ENCODE measurements at regions not wholly inside any gene's neighbourhood (a gene's known extent, or its start where the extent isn't known, plus 50 kb on each side); places are given as distances from the start of the nearest gene placed in this dataset.

DNA sequence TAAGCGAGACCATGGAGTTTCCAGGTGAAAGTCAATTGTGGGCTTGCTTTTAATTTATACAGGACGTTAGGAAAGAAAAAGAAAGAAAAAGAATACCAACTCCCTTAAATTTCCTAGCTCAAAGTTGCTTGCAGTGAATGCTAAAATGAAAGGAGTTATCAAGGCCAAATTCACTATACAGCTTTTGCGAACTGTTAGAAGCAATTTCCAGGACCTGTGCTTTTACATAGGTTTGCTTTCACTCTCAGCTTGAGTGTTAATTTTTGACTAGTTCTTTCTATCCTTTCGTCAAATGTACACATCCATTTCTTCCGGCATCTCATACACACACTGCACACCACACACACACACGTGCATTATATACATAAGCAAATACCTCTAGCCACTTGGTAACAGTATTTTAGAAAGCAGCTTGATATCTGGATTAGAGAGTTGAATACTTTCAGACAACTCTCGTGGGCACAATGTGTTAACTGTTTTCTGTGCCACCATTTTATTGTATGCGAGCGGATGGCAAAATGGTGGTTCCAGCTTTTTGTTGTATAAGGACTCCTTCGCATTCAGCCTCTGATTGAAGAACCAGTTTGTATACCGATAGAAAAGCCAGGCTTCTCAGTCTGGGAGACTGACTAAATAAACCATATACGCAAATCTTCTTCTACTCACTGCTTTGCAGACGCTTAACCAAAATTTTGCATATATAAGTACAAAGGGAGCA, 381.8 kb downstream of the MTX2 start:
- TF ChIP-seq POLR2AphosphoS5 (IDR thresholded peaks at IDR 0.05; ENCODE audit: low read depth, low read length), result no peak
- TF ChIP-seq, protein P1, sequence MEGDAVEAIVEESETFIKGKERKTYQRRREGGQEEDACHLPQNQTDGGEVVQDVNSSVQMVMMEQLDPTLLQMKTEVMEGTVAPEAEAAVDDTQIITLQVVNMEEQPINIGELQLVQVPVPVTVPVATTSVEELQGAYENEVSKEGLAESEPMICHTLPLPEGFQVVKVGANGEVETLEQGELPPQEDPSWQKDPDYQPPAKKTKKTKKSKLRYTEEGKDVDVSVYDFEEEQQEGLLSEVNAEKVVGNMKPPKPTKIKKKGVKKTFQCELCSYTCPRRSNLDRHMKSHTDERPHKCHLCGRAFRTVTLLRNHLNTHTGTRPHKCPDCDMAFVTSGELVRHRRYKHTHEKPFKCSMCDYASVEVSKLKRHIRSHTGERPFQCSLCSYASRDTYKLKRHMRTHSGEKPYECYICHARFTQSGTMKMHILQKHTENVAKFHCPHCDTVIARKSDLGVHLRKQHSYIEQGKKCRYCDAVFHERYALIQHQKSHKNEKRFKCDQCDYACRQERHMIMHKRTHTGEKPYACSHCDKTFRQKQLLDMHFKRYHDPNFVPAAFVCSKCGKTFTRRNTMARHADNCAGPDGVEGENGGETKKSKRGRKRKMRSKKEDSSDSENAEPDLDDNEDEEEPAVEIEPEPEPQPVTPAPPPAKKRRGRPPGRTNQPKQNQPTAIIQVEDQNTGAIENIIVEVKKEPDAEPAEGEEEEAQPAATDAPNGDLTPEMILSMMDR (IDR thresholded peaks at IDR 0.05), result no peak
- TF ChIP-seq TCF7L2 (IDR thresholded peaks at IDR 0.05; ENCODE audit: low read depth, low read length), result no peak
- TF ChIP-seq, protein P2, sequence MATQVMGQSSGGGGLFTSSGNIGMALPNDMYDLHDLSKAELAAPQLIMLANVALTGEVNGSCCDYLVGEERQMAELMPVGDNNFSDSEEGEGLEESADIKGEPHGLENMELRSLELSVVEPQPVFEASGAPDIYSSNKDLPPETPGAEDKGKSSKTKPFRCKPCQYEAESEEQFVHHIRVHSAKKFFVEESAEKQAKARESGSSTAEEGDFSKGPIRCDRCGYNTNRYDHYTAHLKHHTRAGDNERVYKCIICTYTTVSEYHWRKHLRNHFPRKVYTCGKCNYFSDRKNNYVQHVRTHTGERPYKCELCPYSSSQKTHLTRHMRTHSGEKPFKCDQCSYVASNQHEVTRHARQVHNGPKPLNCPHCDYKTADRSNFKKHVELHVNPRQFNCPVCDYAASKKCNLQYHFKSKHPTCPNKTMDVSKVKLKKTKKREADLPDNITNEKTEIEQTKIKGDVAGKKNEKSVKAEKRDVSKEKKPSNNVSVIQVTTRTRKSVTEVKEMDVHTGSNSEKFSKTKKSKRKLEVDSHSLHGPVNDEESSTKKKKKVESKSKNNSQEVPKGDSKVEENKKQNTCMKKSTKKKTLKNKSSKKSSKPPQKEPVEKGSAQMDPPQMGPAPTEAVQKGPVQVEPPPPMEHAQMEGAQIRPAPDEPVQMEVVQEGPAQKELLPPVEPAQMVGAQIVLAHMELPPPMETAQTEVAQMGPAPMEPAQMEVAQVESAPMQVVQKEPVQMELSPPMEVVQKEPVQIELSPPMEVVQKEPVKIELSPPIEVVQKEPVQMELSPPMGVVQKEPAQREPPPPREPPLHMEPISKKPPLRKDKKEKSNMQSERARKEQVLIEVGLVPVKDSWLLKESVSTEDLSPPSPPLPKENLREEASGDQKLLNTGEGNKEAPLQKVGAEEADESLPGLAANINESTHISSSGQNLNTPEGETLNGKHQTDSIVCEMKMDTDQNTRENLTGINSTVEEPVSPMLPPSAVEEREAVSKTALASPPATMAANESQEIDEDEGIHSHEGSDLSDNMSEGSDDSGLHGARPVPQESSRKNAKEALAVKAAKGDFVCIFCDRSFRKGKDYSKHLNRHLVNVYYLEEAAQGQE (IDR thresholded peaks at IDR 0.05; ENCODE audit: insufficient read depth in 1 of 2, low read depth in 2 of 2, low read length in 1 of 2), result no peak
